HG02943 (cell line): ENCODE measurements at regions not wholly inside any gene's neighbourhood (a gene's known extent, or its start where the extent isn't known, plus 50 kb on each side); places are given as distances from the start of the nearest gene placed in this dataset.

Experiments
- ATAC-seq: cut with Tn5 transposase; IDR thresholded peaks from one replicate; pipeline ENCODE4 v1.9.1; 2021; ENCODE audit warnings: mild to moderate bottlenecking, low read depth, moderate library complexity; ENCODE audit not compliant: unreplicated experiment

DNA sequence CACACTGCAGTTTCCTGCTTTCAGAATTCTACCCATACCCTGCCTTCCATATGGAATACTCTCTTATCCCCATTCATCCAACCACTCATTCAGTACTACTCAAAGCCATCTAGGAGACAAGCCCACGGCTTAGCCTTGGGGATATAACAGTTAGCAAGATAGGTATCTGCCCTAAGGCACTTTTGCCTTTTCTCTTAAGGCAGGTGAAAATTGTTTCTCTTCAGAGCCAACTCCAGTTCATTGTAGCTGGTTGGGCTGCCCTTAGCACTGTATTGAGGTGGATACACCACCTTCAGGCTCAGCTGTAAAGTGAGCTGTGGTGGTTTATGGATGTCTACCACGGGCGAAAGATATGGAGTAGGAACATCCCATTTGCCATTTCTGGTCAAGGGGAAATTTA lies 729.7 kb upstream of the TBX3 start:
- no peak for ATAC-seq

DNA sequence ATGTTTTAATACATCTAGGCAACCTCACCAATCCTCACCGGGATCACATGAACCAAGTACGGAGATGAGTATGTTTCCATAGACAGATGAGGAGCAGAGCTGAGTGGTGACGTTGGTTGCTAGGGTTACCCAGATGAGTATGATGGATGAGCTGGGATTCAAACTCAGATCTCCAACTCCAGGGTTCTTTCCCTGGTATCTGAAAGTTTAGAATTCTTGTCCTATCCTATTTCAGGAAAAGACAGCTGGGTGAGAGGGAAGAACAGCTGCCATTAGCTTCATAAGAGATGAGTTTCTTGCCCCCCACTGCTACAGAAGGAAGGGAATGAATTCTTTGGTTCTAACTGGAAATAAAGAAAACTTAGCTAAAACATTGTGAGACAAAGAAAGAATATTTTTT lies 728.9 kb upstream of the TBX3 start:
- no peak for ATAC-seq

DNA sequence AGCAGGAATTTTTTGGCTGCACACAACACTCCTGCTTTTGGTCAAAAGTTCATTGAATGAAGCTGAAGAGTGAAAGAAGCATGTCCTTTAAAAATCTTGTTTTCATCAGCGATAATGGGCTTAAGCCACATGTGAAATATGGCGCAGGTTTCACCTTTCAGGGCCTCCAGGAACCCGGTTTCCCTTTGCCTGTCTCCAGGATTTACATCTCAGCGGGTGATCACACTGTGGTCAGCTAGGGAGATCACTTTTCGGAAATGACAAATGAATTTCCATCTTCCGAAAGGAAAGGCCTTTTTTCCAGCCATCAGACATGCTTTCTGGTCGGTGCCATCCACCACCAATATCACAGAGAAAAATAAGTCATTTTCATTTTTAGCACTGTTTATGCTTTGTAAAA lies 727.1 kb upstream of the TBX3 start:
- no peak for ATAC-seq

DNA sequence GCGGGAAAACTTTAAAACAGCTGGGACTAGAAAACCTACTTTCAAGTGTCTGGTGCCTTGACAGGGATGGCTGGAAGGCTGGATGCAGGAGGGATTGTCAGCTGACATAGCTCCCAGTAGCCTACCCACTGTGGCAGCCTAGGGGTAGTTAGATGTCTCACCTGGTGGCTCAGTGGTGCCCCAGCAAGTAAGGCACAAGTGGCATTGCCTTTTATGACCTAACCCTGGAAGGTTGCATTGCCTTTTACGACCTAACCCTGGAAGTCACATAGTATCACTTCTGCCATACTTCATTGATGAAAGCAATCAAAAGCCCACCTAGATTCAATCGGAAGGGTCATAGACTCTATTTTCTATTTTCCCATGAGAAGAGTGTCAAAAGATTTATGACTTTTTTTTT lies 724.7 kb upstream of the TBX3 start:
- ATAC-seq = no peak

DNA sequence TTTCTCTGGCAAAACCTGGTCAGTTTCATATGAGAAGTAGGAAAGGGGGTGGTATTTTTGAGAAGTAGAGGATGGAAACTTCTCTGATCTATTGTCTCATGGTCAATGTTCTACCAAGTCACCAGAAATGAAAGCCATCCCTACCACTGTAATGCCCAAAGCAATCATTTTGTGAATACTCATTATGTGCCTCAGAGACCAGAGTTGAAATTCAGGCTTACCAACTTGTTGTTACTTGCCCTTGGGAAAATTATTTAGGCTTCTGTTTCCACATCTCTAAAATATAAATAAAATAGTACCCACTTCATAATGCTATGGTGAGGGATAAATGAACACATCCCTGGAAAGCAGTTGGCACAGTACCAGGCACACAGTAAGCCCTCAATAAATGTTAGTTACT lies 723.7 kb upstream of the TBX3 start:
- ATAC-seq = no peak

DNA sequence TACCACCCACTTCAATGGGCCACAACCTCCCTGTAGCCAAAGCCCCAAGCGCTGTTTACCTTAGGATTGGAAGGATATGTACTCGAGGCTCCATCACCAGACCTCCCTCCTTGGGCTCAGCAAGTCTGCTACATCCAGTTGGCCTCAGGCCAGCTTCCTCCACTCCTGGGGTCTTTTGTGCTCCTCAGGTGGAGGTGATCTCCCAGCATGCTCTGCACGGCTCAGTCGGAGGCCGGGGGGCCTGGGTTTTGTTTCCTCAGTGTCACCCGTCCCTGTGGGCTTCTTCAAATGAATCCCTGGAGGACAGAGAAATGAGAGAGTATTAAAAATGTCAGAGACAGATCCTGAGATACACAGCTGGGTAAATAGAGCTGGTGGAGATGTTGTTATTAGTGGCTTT lies 723.1 kb upstream of the TBX3 start:
- no peak for ATAC-seq

DNA sequence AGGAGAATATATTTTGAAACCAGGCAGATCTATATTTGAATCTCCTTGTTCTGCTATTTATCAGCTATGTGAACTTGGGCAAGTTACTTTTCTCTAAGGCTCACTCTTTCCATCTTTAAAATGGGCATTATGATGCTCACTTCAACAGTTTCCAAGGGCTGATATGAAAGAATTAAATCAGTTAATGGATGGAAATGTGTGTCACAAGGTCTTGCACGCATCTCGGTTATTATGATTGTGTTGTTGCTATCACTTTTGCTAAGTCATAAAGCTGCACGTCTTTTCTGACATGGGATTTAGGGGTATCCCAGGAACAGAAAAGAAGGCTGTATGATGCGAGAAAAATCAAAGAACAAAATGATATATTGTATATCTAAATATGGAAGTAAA lies 721.5 kb upstream of the TBX3 start:
- no peak for ATAC-seq

DNA sequence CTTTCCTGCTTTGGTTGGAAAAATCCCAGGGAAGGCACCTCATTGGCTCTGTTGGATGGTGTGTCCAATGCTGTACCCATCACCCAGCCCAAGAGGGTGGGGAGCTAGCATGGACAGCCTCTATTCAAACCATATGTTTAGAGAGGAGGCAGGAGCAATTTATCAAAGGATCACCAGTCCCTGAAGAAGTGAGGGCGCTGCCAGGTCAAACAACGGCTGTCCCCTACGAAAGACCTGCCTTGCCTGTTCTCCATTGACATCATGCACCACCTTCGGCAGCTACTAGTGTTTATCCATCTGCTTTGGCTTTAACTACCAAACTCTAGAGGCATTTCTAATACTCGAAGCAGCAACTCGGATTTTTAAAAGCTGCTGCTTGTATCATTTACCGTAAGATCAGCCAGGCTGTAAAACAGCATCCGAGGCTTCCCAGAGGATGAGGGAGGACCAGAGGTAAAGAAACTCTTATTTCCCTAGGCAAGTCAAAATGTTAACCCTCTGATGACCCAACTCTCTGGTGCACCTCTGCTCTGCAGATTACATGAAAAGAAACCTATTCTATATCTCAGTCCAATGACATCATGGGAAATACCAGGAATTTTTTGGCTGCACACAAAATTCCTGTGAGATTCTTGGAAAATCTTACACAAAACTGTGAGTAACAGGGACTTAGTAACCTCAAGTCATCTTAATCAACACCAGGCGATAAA lies 720.9 kb upstream of the TBX3 start:
- no peak for ATAC-seq

DNA sequence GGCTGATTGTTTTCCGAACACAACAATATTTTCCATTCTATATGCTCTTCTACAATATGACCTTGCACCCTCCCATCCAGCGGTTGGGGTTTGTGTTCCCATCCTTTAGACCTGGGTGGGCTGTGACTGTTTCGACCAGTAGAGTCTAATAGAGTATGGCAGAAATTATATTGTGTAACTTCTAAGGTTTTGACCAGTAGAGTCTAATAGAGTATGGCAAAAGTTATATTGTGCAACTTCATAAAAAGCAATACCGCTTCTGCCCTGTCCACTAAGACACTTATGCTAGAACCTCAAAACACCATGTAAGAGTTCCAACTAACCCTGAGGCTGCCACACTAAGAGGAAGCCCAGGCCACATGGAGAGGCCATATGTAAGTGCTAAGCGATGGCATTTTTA lies 719.7 kb upstream of the TBX3 start:
- ATAC-seq = no peak

DNA sequence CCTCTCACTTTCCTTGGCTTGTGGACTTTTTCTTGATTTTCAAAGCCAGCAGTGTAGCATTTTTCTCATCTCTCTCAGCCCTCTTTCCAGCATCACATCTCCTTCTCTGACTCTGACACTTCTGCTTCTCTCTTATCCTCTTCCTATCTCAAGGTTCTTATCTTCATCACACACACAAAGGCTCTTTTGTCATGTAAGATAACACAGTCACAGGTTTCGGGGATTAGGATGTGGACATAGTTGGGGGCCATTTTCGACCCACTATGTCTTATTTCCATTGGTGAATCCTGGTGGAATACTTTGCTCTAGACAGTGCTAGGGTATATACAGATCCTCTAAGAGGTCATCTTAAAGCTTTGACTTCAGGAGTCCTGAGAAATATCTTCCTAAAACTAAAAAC lies 719.3 kb upstream of the TBX3 start:
- no peak for ATAC-seq

DNA sequence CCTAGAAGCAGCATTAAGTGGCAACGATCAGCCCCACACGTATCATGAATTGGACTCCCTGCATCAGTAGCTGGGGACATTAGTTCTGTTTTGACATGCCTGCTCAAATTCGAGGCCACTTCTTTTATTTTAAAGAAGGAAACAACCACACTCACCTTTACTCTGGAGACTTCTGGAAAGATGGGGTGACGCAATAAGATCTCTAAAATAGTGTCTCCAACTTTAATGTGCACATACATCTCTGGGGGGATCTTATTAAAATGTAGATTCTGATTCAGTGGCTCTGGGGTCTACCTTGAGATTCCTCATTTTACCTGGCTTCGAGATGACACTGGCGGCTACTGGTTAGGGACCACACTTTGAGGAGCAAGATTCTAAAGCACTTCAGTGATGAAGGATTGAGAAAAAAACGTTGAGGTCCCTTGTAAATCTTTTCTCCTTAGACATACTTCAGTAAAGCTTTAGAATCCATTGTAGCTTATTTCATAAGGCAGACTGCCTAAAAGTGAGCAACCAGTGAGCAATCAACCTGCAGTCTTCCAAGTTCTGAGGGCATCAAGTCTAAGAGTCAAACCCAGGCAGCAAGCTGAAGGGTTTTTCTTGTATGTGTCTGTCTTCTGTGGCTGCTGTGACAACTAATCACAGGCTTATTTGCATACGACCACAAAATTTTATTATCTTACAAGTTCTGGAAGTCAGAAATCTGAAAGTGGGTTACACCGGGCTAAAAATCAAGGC lies 718.6 kb upstream of the TBX3 start:
- no peak for ATAC-seq

DNA sequence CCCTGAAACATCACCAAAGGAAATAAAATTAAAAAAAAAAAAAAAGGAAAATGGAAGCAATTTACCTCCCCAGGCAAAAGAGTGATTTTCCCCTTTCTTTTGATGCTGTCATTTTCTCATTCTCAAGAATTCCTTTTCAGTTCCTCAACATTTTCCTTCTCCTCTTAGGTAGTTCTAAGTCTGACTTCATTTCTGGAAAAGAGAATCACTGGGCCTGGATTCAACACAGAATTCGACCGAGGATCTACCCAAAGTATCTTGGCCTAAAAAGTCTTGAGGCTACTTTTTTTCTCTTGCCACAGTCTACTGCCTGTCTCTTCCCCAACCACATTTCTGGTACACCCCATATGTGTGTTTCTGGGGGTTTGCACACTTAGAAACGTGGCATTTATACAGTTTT lies 717.8 kb upstream of the TBX3 start:
- no peak for ATAC-seq

DNA sequence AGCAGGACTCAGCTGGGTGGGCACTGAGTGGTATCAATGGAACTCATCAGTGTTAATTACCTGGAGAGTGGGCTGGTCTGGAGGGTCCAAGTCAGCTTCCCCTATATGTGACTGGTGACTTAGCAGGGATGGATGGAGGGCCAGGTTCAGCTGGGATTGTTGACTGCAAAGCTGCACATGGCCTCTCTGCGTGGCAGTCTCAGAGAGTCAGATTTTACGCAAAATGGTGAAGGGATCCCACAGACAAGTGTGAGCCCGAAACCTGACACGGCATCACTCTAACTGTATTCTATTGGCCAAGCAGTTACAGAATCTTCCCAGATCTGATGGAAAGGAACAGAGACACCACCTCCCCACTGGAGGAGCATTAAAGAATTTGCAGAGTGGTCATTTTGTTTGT lies 716.0 kb upstream of the TBX3 start:
- no peak for ATAC-seq

DNA sequence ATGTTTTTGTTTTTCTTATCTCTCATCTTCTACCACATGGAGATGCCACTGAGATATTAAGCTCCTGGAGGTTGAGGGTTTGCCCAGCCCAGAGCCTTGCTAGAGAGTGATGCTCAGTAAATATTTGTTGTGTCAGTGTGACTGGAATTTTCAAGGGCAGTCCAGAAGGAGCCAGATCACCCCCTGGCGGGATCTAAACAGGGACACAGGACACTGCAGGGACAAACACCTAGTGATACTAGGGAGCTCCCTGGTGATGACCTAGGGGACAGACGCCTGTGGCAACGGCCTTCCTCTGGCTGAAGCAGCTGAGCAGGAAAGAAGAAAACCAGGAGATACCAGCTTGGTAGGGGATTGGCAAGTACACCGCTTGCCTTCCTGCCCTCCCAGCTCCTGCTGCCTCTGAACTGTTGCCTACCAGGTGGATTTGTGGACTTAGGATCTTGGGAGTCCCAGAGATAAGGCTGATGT lies 714.4 kb upstream of the TBX3 start:
- no peak for ATAC-seq

DNA sequence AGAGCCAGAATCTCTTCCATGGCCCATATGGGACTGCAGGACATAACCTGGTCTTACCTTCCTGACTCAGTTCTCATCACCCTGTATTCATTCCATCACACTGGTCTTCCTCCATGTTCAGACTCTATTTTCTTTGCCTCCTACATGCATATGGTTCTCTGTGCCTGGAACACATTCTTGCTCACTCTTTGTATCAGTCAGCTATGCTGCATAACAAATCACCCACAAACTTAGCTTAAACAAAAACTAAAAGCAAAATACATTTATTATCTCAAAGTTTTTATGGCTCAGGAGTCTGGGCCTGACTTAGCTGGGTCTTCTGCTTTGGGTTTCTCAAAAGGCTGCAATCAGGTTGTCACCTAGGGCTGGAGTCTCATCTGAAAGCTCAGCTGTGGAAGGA lies 712.6 kb upstream of the TBX3 start:
- ATAC-seq = no peak

DNA sequence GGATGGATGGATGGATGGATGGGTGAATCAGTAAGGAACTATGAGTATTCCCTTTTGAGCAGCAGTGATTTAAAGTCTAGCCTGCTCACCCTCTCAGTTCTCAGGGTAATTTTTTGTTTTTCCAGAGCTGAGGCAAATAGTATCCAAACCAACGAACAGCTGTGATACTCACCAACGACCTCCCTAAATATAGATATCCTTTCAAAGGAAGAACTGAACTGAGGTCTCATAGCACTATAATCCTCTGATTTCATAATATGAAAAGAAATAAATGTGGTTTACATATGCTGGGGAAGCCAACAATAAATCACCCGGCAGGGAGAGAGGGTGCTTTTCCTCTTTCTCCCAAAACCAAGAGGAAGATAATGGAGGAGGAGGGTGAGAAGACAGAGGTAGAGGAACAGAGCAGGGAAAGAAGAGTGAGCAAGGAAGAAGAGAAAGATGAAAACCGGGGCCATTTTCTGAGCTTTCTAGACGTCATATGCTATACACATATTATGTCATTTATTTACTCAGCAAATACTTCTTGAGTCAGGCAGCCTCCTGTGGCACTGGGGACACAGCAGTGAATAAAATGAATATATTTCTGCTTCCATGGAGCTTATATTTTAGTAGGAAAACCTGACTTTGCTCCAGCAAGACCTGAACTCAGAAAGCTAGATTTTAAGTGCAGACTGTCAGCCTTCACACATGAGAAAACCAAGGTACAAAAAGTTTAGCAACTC lies 710.7 kb upstream of the TBX3 start:
- ATAC-seq = no peak

DNA sequence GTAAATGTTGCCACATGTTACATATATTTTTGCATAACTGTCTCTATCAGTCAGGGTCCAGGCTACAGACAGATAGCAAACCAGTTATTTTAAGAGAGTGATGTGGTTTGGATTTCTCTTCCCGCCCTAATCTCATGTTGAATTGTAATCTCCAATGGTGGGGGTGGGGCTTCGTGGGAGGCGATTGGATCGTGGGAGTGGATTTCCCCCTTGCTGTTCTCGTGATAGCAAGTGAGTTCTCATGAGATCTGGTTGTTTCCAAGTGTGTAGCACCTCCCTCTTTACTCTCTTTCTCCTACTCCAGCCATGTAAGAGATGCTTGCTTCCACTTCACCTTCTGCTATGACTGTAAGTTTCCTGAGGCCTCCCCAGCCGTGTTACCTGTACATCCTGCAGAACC lies 704.2 kb upstream of the TBX3 start:
- no peak for ATAC-seq

DNA sequence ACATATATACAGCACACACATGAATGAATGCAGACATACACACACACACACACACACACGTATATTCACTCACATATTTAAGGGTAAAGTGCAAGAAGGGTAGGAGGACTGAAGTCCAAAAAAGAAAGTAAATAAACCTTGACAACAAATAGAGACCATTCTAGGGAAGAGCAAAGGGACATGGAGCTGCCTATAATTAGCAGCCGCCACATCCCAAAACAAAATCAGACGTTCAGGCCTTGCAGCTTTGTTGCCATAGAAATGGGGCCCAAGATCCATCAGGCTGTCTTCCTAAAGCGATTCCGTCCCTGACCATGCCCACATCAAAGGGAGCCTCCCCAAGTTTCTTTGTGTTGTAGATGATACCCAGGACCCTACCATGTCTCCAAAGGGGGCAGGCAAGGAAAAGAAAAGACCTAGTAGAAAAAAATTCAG lies 703.5 kb upstream of the TBX3 start:
- ATAC-seq = no peak

DNA sequence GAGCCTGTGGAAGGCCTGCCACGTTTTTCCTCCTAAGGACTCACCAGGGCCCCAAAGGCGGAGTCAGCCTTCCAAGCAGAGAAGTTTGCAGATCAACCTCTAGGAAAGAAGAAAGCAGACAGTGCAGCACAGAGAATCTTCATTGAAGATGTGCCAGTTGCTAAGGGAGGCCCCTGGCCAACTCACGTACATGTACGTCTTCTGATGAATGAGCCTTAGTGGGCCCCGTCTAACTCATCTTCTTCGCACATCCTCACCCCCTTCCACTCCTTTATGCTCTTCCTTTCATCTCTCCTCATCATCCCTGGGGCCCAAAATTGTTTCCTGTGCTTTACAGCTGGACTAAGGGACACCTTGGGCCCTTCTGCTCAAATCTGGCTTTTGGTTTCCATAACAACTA lies 703.0 kb upstream of the TBX3 start:
- ATAC-seq = no peak

DNA sequence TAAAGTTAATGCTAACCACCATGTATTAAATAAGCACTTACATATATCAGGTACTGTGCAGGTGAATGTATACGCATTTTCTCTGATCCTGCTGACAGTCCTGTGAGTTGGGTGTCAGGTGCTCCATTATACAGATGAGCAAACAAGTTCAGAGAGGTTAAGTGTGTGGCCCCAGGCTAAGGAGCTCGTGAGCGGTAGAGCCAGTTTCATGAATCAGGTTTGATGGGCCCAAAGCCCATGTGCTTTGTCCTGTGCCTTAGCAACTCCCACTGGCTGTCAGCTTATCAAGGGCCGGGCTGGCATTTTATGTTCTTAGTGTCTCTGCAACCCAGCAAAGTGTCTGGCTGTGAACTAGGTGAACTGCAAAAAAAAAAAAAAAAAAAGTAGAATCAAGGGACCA lies 701.2 kb upstream of the TBX3 start:
- ATAC-seq = no peak

DNA sequence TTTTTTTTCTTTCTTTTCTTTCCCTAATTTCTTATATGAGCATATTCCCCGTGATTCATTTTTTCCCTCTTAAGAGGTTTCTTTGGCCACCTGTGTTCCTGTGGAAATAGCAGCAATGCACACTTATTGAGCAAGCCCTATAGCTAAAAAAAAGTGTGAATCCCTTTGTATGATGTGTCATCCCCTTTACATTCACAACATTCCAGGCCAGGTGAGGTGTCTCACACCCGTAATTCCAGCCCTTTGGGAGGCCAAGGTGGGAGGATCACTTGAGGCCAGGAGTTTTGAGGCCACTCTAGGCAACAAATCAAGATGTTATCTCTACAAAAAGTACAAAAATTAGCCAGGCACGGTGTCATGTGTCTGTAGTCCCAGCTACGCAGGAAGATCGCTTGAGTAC lies 700.4 kb upstream of the TBX3 start:
- ATAC-seq = no peak

DNA sequence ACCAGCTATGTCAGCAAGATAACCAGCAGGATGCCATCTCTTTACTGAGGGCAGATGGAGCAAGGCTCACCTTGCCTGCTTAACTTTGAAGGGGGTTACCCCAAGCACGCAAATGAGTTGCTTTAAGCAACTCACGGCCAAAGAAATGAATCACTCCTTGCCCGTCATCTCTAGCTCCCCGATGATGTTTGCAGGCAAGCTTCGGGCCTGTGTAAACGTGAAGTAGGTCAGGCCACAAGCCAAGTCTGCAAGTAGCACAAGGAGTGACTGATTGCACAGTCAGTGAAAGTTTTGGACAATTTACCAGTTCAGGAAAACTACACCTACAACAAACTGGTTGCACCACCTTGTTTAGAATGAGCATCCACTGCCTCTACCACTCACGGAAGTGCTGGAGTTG lies 699.7 kb upstream of the TBX3 start:
- no peak for ATAC-seq
